ENCODE measurements at regions not wholly inside any gene's neighbourhood (a gene's known extent, or its start where the extent isn't known, plus 50 kb on each side); places are given as distances from the start of the nearest gene placed in this dataset.
A peak's percentile ranks its signal among the peaks of the same experiment; 100 is the strongest.

DNA sequence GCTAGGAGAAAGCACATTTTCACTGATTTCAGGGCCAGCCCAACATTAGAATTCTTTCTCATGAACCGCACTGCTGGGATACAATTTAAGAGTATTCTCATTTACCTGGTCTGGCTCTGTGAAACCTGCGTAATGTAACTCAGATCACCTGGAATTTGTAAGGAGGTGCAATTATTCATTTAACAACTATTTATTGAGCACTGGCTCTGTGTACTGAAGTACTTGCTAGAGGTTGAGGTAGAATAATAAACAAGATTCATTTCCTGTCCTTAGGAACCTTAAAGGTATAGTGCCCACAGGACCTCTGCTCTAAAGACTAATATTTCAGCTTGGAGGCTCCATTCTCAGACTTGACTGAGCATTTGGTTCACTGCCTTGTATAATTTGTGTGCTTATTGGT lies 242.2 kb upstream of the ZPLD1 start:
- no peak for DNase-seq

- DNase-seq = no peak
These were observed 241.6 kb upstream of the ZPLD1 start for GRCh38 chr3:102193255-102193654.

- DNase-seq = no peak
These were observed 240.8 kb upstream of the ZPLD1 start for GRCh38 chr3:102194001-102194400.

- DNase-seq = no peak
These were observed 240.1 kb upstream of the ZPLD1 start for GRCh38 chr3:102194760-102195159.

- DNase-seq = no peak
These were observed 239.4 kb upstream of the ZPLD1 start for GRCh38 chr3:102195198-102195948.

GRCh38 chr3:102200126-102200525 lies 234.7 kb upstream of the ZPLD1 start:
- no peak for DNase-seq

- no peak for DNase-seq
These were observed 234.3 kb upstream of the ZPLD1 start for GRCh38 chr3:102200560-102200959.

GRCh38 chr3:102205647-102206046 lies 229.2 kb upstream of the ZPLD1 start:
- no peak for DNase-seq

DNA sequence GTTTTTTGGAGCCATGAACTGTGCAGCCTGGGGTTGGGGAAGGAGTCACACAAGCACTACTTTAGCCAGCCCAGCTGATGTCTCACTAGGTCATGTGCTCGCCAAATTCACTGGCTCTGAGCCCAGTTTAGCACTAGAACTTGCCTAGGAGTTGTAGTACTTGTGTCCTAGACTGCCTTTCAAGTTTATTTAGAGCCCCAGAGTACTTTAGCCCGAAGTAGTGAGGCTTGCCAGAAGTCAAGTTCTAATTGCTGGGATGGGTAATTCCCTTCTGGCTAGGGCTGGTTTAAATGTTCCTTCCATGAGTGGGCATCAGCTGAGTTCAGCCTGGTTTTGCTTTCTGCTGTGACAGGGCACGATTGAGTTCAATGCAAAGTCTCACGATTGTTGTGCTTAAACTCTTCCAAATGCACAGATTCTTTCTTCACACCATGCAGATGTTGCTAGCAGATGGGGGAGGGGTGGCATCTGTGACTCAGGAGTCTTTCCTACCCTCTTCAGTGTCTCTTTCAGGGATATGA lies 228.2 kb upstream of the ZPLD1 start:
- no peak for DNase-seq

- no peak for DNase-seq
These were observed 227.7 kb upstream of the ZPLD1 start for GRCh38 chr3:102207151-102207571.

DNA sequence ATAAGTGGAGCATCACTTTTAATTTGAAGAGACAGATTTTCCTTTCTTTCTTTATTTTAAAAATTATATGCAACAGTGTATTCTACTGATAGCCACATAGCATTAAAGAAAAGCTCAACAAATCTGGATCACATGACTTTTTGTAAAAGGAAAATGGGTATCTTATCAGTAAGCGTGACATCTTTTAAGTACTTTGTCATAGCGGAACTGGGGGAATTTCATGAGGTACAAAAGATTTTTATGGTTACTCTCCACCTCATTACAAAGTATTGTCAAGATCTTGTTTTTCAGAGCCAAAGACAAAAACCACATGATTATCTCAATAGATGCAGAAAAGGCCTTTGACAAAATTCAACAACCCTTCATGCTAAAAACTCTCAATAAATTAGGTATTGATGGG lies 219.6 kb upstream of the ZPLD1 start:
- DNase-seq = no peak

GRCh38 chr3:102223132-102223531 lies 211.7 kb upstream of the ZPLD1 start:
- DNase-seq = peak; percentile 9

DNA sequence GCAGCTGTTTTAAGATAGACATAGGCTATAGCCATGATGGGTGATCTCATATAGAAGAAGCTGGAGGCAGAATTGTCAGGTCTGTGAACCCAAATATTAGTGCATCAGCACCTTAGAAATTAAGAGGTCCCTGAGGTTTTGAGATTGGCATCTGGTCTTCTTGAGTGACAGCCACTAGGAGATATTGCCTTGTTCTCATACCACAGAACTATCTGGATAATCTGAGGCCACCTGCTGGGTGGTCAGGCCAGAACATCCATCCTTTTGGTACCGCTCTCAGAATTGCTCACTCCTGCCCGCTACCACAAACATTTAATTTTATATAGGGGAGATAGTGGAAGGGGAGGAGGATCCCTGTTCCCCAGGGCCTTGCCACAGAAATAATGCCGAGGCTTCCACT lies 210.6 kb upstream of the ZPLD1 start:
- peak; percentile 22 for DNase-seq

DNA sequence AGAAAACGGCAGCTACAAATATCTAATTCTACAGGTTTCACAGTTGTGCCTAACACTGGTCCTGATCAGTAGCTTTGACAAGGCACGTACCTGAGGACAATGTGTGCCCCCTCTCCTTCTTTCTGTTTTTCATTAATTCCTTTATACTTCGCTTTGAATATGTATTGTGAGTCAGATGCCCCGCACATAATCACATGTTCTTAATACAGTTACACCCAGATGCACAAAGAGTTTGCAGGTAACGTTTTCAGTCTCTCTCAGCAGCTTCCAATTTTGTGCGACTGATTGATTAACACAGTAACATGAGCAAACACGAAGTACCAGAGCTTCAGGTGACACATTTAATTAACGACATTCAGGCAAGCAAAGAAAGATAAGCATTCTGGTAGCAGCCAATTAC lies 209.8 kb upstream of the ZPLD1 start:
- no peak for DNase-seq

GRCh38 chr3:102225407-102226132 lies 209.2 kb upstream of the ZPLD1 start:
- peak; percentile 57 for DNase-seq

- DNase-seq = no peak
These were observed 208.4 kb upstream of the ZPLD1 start for GRCh38 chr3:102226463-102226862.

GRCh38 chr3:102229062-102229655 lies 205.7 kb upstream of the ZPLD1 start:
- DNase-seq = peak; percentile 82

DNA sequence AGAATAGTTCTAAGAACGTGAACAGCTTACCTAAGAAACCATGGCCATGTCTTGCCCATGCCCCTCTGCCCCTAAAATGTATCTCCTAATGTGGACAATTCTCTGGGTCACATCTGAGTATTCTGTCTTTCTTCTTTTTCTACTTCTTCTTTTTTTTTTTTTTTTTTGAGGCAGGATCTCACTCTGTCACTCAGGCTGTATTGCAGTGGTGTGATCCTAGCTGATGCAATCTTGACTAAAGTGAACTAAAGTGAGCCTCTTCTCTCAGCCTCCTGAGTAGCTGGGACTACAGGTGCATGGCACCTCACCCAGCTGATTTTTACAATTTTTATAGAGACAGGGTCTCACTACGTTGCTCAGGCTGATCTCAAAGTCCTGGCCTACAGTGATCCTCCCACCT lies 204.8 kb upstream of the ZPLD1 start:
- DNase-seq = no peak

GRCh38 chr3:102233881-102234280 lies 200.9 kb upstream of the ZPLD1 start:
- no peak for DNase-seq

DNA sequence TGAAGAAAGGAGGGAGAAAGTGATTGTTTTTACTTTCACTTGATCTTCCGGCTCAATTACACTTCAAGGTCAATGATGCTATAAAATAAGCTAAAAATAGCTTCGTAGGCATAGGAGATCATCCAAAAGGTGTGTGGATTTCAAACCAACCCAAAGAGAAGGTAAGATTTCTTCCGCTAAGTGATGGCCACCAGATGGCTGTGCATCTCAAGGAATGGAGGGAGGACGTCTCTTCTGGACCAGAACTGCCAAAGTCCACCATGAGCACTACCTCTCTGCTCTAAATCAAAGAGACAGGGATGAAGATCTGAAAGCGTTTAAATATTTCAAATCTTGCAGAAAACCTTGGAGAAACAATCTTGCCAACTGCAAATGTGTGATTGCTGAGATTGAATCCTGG lies 199.1 kb upstream of the ZPLD1 start:
- DNase-seq = no peak

- DNase-seq = no peak
These were observed 197.6 kb upstream of the ZPLD1 start for GRCh38 chr3:102237181-102237580.

DNA sequence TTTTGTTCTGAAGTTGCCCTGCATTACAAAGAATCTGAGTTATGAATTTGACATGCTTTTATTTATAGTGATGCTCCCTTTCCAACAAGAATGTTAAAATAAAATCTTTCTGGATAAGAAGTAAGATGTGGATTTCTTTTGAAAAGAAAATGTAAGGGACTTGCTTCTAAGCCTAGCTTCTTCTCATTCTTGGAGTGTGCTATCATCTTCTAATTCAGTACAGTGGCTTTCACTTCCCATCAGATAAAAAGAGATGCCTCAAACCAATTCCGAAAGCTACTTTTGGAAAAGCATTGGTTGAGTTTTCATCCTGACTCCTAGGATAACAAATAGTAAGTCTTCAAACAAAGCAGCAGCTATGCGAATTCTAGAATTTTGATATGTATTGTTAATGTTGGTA lies 197.0 kb upstream of the ZPLD1 start:
- no peak for DNase-seq

DNA sequence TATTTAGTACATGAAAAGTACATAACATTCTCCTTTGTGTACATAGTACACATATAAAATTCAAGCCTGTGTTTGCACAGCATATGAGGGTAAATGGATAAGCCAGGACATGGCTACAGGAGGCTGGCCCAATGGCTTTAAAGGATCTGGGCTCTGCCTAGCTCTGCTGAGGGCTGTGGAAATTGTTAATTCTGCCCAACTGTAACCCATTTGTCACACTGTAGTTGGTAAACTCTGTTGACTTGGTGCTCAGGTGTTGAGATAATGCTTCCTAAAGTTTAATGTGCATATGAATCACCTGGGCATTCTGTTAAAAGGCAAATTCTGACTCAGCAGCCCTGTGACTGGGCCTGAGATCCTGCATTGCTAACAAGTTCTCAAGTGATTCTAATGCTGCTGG lies 196.5 kb upstream of the ZPLD1 start:
- DNase-seq = no peak

DNA sequence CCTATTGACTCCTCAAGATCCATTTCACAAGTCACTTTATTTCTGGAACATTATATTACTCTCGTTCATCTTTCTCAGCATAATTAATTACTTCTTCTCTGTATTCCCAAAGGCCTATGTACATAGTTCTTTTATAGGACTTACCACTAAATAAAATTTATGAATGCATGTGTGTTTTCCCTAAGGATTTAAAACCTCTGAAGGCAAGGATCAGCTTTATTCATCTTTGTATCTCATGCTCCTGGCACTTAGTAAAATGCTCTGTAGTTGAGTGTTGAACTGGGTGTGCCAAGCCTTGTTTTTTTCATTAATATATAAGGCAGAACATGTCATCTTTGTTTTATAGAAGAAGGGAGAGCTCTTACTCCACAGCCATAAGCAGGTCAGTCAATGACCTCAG lies 194.1 kb upstream of the ZPLD1 start:
- no peak for DNase-seq
